ENCODE measurements at regions not wholly inside any gene's neighbourhood (a gene's known extent, or its start where the extent isn't known, plus 50 kb on each side); places are given as distances from the start of the nearest gene placed in this dataset.

DNA sequence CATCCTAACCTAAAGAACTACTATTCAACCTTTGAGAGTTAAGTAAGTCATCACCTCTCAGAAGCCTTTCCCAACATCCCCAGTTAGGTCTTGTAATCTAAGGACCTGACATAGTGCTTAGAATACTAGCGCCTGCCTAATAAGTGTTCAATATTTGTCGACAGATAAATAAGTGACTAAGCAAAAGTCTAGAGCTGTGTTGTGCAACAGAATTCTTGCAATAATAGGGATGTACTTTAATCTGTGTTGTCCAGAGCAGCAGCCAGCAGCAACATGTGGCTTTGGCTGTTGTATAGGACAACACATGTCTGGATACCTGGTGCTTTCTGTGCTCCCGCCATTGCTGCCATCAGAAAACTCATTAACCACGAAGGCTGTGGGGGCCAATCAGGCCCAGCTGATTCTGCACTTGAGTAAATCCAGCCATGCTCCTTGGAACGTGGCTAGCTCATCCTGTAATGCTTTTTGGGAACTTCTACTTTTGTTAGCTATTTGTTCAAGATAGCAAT, 66.8 kb upstream of the NTM start:
- Mint-ChIP-seq H3K9me3 (peaks cover 2% of the 10 kb centered on the region), H3K4me1 (peaks cover 16% of the 10 kb centered on the region), H3K36me3 (no peaks in the 10 kb centered on the region), H3K27ac (no peak overlapping the region), H3K4me3 (no peak overlapping the region), H3K27me3 (ENCODE audit: insufficient read depth, low read depth) (peaks cover 3% of the 10 kb centered on the region)
- no peak overlapping the region for H3K4me2 ChIP-seq
- no peaks in the 10 kb centered on the region for H3K9me3 ChIP-seq (ENCODE audit: low read depth)
- no peaks in the 10 kb centered on the region for H3F3A ChIP-seq (ENCODE audit: low read depth)
- no peak overlapping the region for H3K27ac ChIP-seq
- no peaks in the 10 kb centered on the region for H3K79me2 ChIP-seq (ENCODE audit: low read depth)
- H3K4me3 ChIP-seq, result no peak overlapping the region
- H2AFZ ChIP-seq (replicated peaks), result no peak overlapping the region
- TF ChIP-seq EZH2 (IDR thresholded peaks at IDR 0.05) (no peak), EZH2phosphoT487 (IDR thresholded peaks at IDR 0.05) (no peak)
- TF ChIP-seq, protein P1, sequence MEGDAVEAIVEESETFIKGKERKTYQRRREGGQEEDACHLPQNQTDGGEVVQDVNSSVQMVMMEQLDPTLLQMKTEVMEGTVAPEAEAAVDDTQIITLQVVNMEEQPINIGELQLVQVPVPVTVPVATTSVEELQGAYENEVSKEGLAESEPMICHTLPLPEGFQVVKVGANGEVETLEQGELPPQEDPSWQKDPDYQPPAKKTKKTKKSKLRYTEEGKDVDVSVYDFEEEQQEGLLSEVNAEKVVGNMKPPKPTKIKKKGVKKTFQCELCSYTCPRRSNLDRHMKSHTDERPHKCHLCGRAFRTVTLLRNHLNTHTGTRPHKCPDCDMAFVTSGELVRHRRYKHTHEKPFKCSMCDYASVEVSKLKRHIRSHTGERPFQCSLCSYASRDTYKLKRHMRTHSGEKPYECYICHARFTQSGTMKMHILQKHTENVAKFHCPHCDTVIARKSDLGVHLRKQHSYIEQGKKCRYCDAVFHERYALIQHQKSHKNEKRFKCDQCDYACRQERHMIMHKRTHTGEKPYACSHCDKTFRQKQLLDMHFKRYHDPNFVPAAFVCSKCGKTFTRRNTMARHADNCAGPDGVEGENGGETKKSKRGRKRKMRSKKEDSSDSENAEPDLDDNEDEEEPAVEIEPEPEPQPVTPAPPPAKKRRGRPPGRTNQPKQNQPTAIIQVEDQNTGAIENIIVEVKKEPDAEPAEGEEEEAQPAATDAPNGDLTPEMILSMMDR (IDR thresholded peaks at IDR 0.05), result no peak
- H3K27me3 ChIP-seq, result no peaks in the 10 kb centered on the region
- no peaks in the 10 kb centered on the region for H4K20me1 ChIP-seq (ENCODE audit: low read depth)
- H3K4me1 ChIP-seq, result peaks cover 15% of the 10 kb centered on the region
- H3K9ac ChIP-seq, result no peak overlapping the region
- H3K36me3 ChIP-seq, result no peaks in the 10 kb centered on the region
- no peak for DNase-seq (ENCODE audit: low spot score)

- Histone ChIP-seq H3F3A (ENCODE audit: low read depth) (no peaks in the 10 kb centered on the region), H3K9ac (no peak overlapping the region), H3K9me3 (ENCODE audit: low read depth) (no peaks in the 10 kb centered on the region), H2AFZ (replicated peaks) (no peak overlapping the region), H4K20me1 (ENCODE audit: low read depth) (no peaks in the 10 kb centered on the region), H3K79me2 (ENCODE audit: low read depth) (no peaks in the 10 kb centered on the region), H3K27ac (no peak overlapping the region), H3K4me3 (no peak overlapping the region), H3K27me3 (no peaks in the 10 kb centered on the region), H3K36me3 (no peaks in the 10 kb centered on the region), H3K4me2 (no peak overlapping the region), H3K4me1 (peaks cover 24% of the 10 kb centered on the region)
- Mint-ChIP-seq H3K4me3 (no peak overlapping the region), H3K27me3 (ENCODE audit: insufficient read depth, low read depth) (peaks cover 3% of the 10 kb centered on the region), H3K4me1 (peaks cover 12% of the 10 kb centered on the region), H3K9me3 (no peaks in the 10 kb centered on the region), H3K36me3 (no peaks in the 10 kb centered on the region), H3K27ac (no peak overlapping the region)
- TF ChIP-seq EZH2 (IDR thresholded peaks at IDR 0.05) (no peak), EZH2phosphoT487 (IDR thresholded peaks at IDR 0.05) (no peak)
- TF ChIP-seq, protein P1 (IDR thresholded peaks at IDR 0.05), result no peak
- DNase-seq (ENCODE audit: low spot score), result no peak
Measured at GRCh38 chr11:131305005-131305404, 65.4 kb upstream of the NTM start.

- H3K27ac ChIP-seq, result no peak overlapping the region
- peak overlapping the region; percentile 66 for H3K27ac Mint-ChIP-seq
- peaks cover 2% of the 10 kb centered on the region for H3K27me3 Mint-ChIP-seq (ENCODE audit: insufficient read depth, low read depth)
- H3K4me3 ChIP-seq, result no peak overlapping the region
- H4K20me1 ChIP-seq (ENCODE audit: low read depth), result no peaks in the 10 kb centered on the region
- no peak overlapping the region for H2AFZ ChIP-seq (replicated peaks)
- H3K4me3 Mint-ChIP-seq, result no peak overlapping the region
- H3K4me1 ChIP-seq, result peaks cover 24% of the 10 kb centered on the region
- DNase-seq (ENCODE audit: low spot score), result peak; percentile 47
- H3K36me3 ChIP-seq, result no peaks in the 10 kb centered on the region
- H3K27me3 ChIP-seq, result no peaks in the 10 kb centered on the region
- no peaks in the 10 kb centered on the region for H3K79me2 ChIP-seq (ENCODE audit: low read depth)
- no peaks in the 10 kb centered on the region for H3F3A ChIP-seq (ENCODE audit: low read depth)
- H3K9me3 Mint-ChIP-seq, result no peaks in the 10 kb centered on the region
- H3K9ac ChIP-seq, result no peak overlapping the region
- peaks cover 8% of the 10 kb centered on the region for H3K4me1 Mint-ChIP-seq
- peak overlapping the region; percentile 54 for H3K4me2 ChIP-seq
- TF ChIP-seq, protein P1 (IDR thresholded peaks at IDR 0.05), result no peak
- TF ChIP-seq EZH2phosphoT487 (IDR thresholded peaks at IDR 0.05) (no peak), EZH2 (IDR thresholded peaks at IDR 0.05) (no peak)
- no peaks in the 10 kb centered on the region for H3K36me3 Mint-ChIP-seq
- H3K9me3 ChIP-seq (ENCODE audit: low read depth), result no peaks in the 10 kb centered on the region
Measured at GRCh38 chr11:131307506-131307905, 62.9 kb upstream of the NTM start.
